Astrocyte (in vitro differentiated cells and primary cell): ENCODE measurements at regions not wholly inside any gene's neighbourhood (a gene's known extent, or its start where the extent isn't known, plus 50 kb on each side); places are given as distances from the start of the nearest gene placed in this dataset.

Source experiments
- DNase-seq: peaks from one replicate; pipeline ENCODE4 v3.0.0-alpha.2; 2010; ENCODE audit warnings: low read depth
- FAIRE-seq: peaks from 2 replicates; lab custom pipeline; 2011; peaks lifted over from hg19 to GRCh38; lab: Jason Lieb, UNC
- H2AFZ ChIP-seq: 2 replicates; pipeline ENCODE4 v1.6.0; 2012; ENCODE audit warnings: low read depth, low read length, inconsistent platforms
- H3K27ac ChIP-seq: 2 replicates; pipeline ENCODE4 v1.5.1; 2011; ENCODE audit warnings: low read depth, low read length, inconsistent platforms
- H3K27me3 ChIP-seq: 2 replicates; pipeline ENCODE4 v1.6.0; 2011; ENCODE audit warnings: low read length, inconsistent platforms; ENCODE audit not compliant: insufficient read depth
- H3K36me3 ChIP-seq: 2 replicates; pipeline ENCODE4 v1.5.1; 2011; ENCODE audit warnings: low read length, inconsistent platforms; ENCODE audit not compliant: insufficient read depth
- H3K4me1 ChIP-seq: 2 replicates; pipeline ENCODE4 v1.5.1; 2011; ENCODE audit warnings: low read length, inconsistent platforms; ENCODE audit not compliant: insufficient read depth
- H3K4me2 ChIP-seq: 2 replicates; pipeline ENCODE4 v1.6.0; 2012; ENCODE audit warnings: low read length, inconsistent platforms
- H3K4me3 ChIP-seq: 2 replicates; pipeline ENCODE4 v1.5.1; 2011; ENCODE audit warnings: low read depth, mild to moderate bottlenecking, low read length, inconsistent platforms; ENCODE audit not compliant: insufficient read depth
- H3K79me2 ChIP-seq: 2 replicates; pipeline ENCODE4 v1.6.0; 2012; ENCODE audit warnings: mild to moderate bottlenecking, low read length, inconsistent platforms; ENCODE audit not compliant: insufficient read depth
- H3K9ac ChIP-seq: 2 replicates; pipeline ENCODE4 v1.6.0; 2012; ENCODE audit warnings: mild to moderate bottlenecking, low read length, inconsistent platforms
- H3K9me3 ChIP-seq: 2 replicates; pipeline ENCODE4 v1.5.1; 2012; ENCODE audit warnings: low read depth, mild to moderate bottlenecking, low read length, inconsistent platforms; ENCODE audit not compliant: insufficient read depth
- H4K20me1 ChIP-seq: 2 replicates; pipeline ENCODE4 v1.6.0; 2012; ENCODE audit warnings: low read length, inconsistent platforms; ENCODE audit not compliant: insufficient read depth
- H3K27ac Mint-ChIP-seq: one replicate; pipeline ENCODE4 v1.8.0; 2021; ENCODE audit warnings: mild to moderate bottlenecking, mixed read lengths; ENCODE audit not compliant: unreplicated experiment
- H3K27me3 Mint-ChIP-seq: one replicate; pipeline ENCODE4 v1.8.0; 2021; ENCODE audit warnings: low read depth, mixed read lengths; ENCODE audit not compliant: unreplicated experiment
- H3K36me3 Mint-ChIP-seq: one replicate; pipeline ENCODE4 v1.8.0; 2021; ENCODE audit warnings: low read depth, mixed read lengths; ENCODE audit not compliant: unreplicated experiment
- H3K4me1 Mint-ChIP-seq: one replicate; pipeline ENCODE4 v1.8.0; 2021; ENCODE audit warnings: low read depth, mixed read lengths; ENCODE audit not compliant: unreplicated experiment
- H3K4me3 Mint-ChIP-seq: one replicate; pipeline ENCODE4 v1.8.0; 2021; ENCODE audit warnings: mild to moderate bottlenecking, moderate library complexity, mixed read lengths; ENCODE audit not compliant: unreplicated experiment
- H3K9me3 Mint-ChIP-seq: one replicate; pipeline ENCODE4 v1.8.0; 2021; ENCODE audit warnings: mild to moderate bottlenecking, mixed read lengths; ENCODE audit not compliant: unreplicated experiment
- CTCF ChIP-seq: IDR thresholded peaks from 2 replicates; pipeline ENCODE4 v1.5.1; 2011; ENCODE audit warnings: low read depth, mild to moderate bottlenecking, inconsistent platforms, low read length, moderate library complexity; ENCODE audit not compliant: insufficient read depth
- EZH2 ChIP-seq: IDR thresholded peaks from 2 replicates; pipeline ENCODE4 v1.6.1; 2012; ENCODE audit warnings: mild to moderate bottlenecking, low read length, inconsistent platforms; ENCODE audit not compliant: insufficient read depth

GRCh38 chr1:103190766-103191165 is 82.4 kb upstream of the COL11A1 start:
- peaks cover 40% of the 10 kb centered on the region for H3K4me1 Mint-ChIP-seq
- Histone ChIP-seq H2AFZ (no peak overlapping the region), H3K4me2 (no peak overlapping the region), H3K9me3 (no peaks in the 10 kb centered on the region), H3K4me1 (peaks cover 4% of the 10 kb centered on the region), H3K4me3 (no peak overlapping the region), H3K9ac (no peak overlapping the region), H3K27ac (no peak overlapping the region), H3K27me3 (no peaks in the 10 kb centered on the region), H4K20me1 (no peaks in the 10 kb centered on the region), H3K36me3 (no peaks in the 10 kb centered on the region), H3K79me2 (no peaks in the 10 kb centered on the region)
- TF ChIP-seq CTCF = no peak
- H3K4me3 Mint-ChIP-seq = no peak overlapping the region
- no peaks in the 10 kb centered on the region for H3K27me3 Mint-ChIP-seq
- no peaks in the 10 kb centered on the region for H3K36me3 Mint-ChIP-seq
- DNase-seq = no peak
- H3K27ac Mint-ChIP-seq = peak overlapping the region; percentile 72
- no peak for FAIRE-seq
- H3K9me3 Mint-ChIP-seq = no peaks in the 10 kb centered on the region

- H3K9me3 Mint-ChIP-seq = no peaks in the 10 kb centered on the region
- Histone ChIP-seq H3K9ac (no peak overlapping the region), H3K79me2 (no peaks in the 10 kb centered on the region), H3K27ac (no peak overlapping the region), H2AFZ (no peak overlapping the region), H3K4me3 (no peak overlapping the region), H3K4me2 (no peak overlapping the region), H3K27me3 (no peaks in the 10 kb centered on the region), H3K36me3 (no peaks in the 10 kb centered on the region), H4K20me1 (no peaks in the 10 kb centered on the region), H3K4me1 (no peaks in the 10 kb centered on the region), H3K9me3 (no peaks in the 10 kb centered on the region)
- peaks cover 3% of the 10 kb centered on the region for H3K36me3 Mint-ChIP-seq
- TF ChIP-seq CTCF (no peak), EZH2 (no peak)
- H3K4me1 Mint-ChIP-seq = peaks cover 20% of the 10 kb centered on the region
- FAIRE-seq = no peak
- no peak overlapping the region for H3K4me3 Mint-ChIP-seq
- no peaks in the 10 kb centered on the region for H3K27me3 Mint-ChIP-seq
- DNase-seq = no peak
- no peak overlapping the region for H3K27ac Mint-ChIP-seq
These were observed 79.4 kb upstream of the COL11A1 start for GRCh38 chr1:103187673-103188072.

GRCh38 chr1:103180660-103181059 is 72.3 kb upstream of the COL11A1 start:
- Histone ChIP-seq H4K20me1 (no peaks in the 10 kb centered on the region), H2AFZ (no peak overlapping the region), H3K4me2 (peak overlapping the region; percentile 52), H3K27me3 (no peaks in the 10 kb centered on the region), H3K9ac (no peak overlapping the region), H3K27ac (peak overlapping the region; percentile 17), H3K36me3 (no peaks in the 10 kb centered on the region), H3K4me3 (no peak overlapping the region), H3K4me1 (no peaks in the 10 kb centered on the region), H3K79me2 (no peaks in the 10 kb centered on the region), H3K9me3 (no peaks in the 10 kb centered on the region)
- H3K27me3 Mint-ChIP-seq = no peaks in the 10 kb centered on the region
- TF ChIP-seq CTCF = no peak
- H3K4me3 Mint-ChIP-seq = no peak overlapping the region
- peaks cover 12% of the 10 kb centered on the region for H3K4me1 Mint-ChIP-seq
- peak; percentile 96 for DNase-seq
- H3K9me3 Mint-ChIP-seq = no peaks in the 10 kb centered on the region
- H3K36me3 Mint-ChIP-seq = peaks cover 3% of the 10 kb centered on the region
- FAIRE-seq = no peak
- peak overlapping the region; percentile 88 for H3K27ac Mint-ChIP-seq
